ENCODE measurements at regions not wholly inside any gene's neighbourhood (a gene's known extent, or its start where the extent isn't known, plus 50 kb on each side); places are given as distances from the start of the nearest gene placed in this dataset.
A peak's percentile ranks its signal among the peaks of the same experiment; 100 is the strongest.

DNA sequence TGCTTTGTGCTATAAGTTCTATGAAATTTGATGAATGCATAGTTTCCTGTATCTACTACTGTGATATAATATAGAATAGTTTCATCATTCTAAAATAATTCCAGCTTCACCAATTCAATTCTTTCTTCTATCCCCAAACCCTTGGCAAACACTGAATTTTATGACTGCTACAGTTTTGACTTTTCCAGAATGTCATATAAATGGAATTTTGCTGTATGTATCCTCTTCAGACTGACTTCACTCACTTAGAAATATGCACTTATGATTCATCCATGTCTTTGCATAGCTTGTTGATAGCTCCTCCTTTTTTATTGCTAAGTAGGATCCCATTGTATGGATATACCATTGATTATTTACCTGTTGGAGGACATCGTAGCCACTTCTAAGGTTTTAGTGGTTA is 89.1 kb upstream of the HS3ST3A1 start:
- H3K4me3 ChIP-seq (replicated peaks; ENCODE audit: low read depth, low read length) = no peak overlapping the region
- DNase-seq (ENCODE audit: low read depth) = no peak
- TF ChIP-seq, protein P1, sequence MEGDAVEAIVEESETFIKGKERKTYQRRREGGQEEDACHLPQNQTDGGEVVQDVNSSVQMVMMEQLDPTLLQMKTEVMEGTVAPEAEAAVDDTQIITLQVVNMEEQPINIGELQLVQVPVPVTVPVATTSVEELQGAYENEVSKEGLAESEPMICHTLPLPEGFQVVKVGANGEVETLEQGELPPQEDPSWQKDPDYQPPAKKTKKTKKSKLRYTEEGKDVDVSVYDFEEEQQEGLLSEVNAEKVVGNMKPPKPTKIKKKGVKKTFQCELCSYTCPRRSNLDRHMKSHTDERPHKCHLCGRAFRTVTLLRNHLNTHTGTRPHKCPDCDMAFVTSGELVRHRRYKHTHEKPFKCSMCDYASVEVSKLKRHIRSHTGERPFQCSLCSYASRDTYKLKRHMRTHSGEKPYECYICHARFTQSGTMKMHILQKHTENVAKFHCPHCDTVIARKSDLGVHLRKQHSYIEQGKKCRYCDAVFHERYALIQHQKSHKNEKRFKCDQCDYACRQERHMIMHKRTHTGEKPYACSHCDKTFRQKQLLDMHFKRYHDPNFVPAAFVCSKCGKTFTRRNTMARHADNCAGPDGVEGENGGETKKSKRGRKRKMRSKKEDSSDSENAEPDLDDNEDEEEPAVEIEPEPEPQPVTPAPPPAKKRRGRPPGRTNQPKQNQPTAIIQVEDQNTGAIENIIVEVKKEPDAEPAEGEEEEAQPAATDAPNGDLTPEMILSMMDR (IDR thresholded peaks at IDR 0.05; ENCODE audit: low read length, missing control alignments) = no peak

DNA sequence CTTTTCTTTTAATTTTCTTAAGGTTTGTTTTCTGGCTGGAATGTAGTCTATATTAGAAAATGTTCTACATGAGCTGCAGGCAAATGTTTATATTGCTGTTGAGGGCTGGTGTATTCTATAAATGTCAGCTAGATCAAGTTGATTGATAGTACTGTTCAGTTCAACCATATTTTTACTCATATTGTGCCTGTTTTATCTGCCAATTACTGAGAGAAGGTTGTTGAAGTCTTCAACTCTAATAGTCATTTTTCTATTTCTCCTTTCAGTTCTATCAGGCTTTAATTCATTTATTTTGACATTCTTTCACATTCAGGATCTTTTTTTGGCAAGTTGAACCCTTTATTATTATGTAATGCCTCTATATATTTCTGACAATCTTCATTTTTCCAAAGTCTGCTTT is 93.2 kb upstream of the HS3ST3A1 start:
- no peak for DNase-seq (ENCODE audit: low read depth)
- TF ChIP-seq, protein P1 (IDR thresholded peaks at IDR 0.05; ENCODE audit: low read length, missing control alignments) = no peak
- no peak overlapping the region for H3K4me3 ChIP-seq (replicated peaks; ENCODE audit: low read depth, low read length)

DNA sequence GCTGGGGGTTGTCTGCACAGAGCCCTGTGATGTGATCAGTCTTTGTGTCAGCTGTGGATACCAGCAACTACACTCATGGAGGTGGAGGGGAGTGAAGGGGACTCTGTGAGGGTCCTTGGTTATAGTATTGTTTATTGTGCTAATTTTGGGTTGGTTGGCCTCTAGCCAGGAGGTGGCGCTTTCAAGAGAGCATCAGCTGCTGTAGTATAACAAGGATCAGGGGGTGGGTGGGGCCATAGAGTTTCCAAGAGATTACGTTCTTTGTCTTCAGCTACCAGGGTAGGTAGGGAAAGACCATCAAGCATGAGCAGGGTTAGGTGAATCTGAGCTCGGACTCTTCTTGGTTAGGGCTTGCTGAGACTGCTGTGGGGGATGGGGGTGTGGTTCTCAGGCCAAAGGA is 97.1 kb upstream of the HS3ST3A1 start:
- H3K4me3 ChIP-seq (replicated peaks; ENCODE audit: low read depth, low read length) = no peak overlapping the region
- DNase-seq (ENCODE audit: low read depth) = no peak
- TF ChIP-seq, protein P1 (IDR thresholded peaks at IDR 0.05; ENCODE audit: low read length, missing control alignments) = no peak

DNA sequence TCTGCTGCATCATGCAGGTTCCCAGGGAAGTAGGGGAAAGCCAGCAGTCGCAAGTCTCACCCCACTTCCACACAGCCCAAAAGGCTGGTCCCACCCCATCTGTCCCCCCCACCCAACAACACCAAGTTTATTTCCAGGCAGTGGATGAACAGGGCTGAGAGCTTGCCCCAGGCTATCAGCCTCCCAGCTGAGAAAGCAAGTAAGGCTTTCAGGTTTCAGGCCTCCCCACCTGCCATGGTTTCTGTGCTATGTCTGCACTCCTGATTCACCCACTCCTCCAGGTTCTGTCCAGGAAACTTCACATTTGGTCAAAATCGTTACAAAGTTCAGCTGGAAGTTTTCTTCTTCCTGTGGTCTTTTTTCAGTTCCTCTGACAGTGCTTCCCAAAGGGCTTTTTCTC is 97.5 kb upstream of the HS3ST3A1 start:
- H3K4me3 ChIP-seq (replicated peaks; ENCODE audit: low read depth, low read length) = no peak overlapping the region
- no peak for DNase-seq (ENCODE audit: low read depth)
- TF ChIP-seq, protein P1 (IDR thresholded peaks at IDR 0.05; ENCODE audit: low read length, missing control alignments) = no peak

DNA sequence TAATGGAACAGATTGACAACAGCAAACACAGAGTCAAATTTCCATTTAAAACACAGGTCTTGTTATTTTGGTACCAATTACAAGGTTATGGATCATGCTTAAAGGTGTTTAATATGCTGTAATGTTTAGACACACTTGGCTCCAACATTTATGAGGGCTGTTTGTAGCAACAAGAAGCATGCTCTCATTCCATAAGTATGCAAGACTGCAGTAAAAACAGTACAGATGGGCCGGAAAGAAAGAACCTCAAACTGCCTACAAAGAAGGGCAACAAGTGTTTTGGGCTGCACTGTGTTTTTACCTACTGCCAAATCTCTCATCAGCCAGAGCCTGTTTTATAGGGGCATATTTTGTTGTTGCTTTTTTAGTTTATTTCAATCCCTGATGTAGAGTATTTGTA is 100.5 kb upstream of the HS3ST3A1 start:
- TF ChIP-seq, protein P1 (IDR thresholded peaks at IDR 0.05; ENCODE audit: low read length, missing control alignments) = no peak
- no peak for DNase-seq (ENCODE audit: low read depth)
- H3K4me3 ChIP-seq (replicated peaks; ENCODE audit: low read depth, low read length) = no peak overlapping the region

DNA sequence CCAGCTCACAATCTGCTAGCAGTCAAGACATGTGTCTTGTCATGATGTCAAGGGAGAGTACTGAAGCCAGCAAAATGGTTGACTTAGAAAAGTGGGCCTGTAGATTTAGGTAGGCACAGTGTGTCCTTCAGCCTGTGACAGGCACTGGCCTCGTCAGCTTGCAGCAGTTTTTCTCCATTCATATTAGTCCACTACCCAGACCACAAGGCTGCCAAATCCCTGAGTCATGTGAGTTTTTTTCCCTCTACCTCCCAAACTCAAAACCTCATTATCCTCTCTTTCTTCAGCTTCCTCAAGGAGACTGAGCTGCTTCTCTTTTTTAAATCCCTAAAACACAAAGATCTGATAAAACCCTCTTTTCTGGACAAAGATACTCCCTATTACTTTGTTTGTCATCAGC is 102.6 kb upstream of the HS3ST3A1 start:
- TF ChIP-seq, protein P1 (IDR thresholded peaks at IDR 0.05; ENCODE audit: low read length, missing control alignments) = no peak
- DNase-seq (ENCODE audit: low read depth) = peak; percentile 38
- H3K4me3 ChIP-seq (replicated peaks; ENCODE audit: low read depth, low read length) = no peak overlapping the region

DNA sequence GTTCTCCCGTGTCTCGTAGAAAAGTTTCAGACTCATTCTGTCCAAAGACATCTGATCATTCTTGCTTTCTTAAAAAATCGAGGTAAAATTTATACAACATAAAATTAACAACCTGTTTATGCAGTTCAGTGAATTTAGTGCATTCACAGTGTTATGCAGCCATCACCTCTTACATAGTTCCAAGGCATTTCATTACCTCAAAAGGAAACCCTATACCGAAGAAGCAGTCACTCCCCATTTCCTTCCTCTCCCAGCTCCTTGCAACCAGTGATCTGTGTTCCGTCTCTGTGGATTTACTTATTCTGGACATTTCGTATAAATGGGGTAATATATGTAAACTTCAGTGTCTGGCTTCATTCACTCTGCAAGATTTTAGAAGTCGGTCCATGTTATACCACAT is 103.5 kb upstream of the HS3ST3A1 start:
- no peak for DNase-seq (ENCODE audit: low read depth)
- no peak overlapping the region for H3K4me3 ChIP-seq (replicated peaks; ENCODE audit: low read depth, low read length)
- TF ChIP-seq, protein P1 (IDR thresholded peaks at IDR 0.05; ENCODE audit: low read length, missing control alignments) = no peak
